NAMALWA (cell line): ENCODE measurements at regions not wholly inside any gene's neighbourhood (a gene's known extent, or its start where the extent isn't known, plus 50 kb on each side); places are given as distances from the start of the nearest gene placed in this dataset.

Experiments
- DNase-seq: peaks from one replicate; pipeline ENCODE4 v3.0.0-alpha.2; 2015; ENCODE audit warnings: low spot score

DNA sequence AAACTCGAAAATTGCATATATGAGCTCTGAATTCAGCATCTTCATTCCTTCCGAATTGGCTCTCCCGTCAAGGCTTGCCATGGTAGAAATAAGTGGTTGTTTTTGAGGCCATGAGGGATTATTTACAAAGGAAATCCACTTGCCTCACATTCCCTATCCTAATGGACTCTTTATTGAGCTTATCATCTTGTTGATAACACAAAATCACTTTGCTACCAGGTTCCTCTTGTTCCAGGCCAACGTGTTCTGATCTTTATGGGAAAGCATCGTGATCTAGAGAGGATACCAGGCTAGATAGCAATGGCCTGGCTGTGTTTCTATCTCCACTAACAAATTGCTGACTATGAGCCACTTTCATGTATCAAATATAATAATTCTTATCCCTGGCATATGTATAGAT lies 811.7 kb downstream of the TLR4 start:
- no peak for DNase-seq

DNA sequence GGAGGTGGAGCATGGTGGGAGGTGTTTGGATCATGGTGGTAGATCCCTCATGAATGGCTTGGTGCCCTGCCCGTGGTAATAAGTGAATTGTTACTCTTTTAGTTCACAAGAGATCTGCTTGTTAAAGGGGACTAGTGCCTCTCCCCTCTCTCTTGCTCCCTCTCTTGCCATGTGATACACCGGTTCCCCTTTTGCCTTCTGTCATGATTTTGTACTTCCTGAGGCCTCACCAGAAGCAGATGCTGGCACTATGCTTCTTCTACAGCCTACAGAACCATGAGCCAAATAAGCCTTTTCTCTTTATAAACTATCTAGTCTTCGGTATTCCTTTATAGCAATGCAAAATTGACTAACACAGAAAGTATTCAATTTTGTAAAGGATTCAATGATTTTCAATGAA lies 817.1 kb downstream of the TLR4 start:
- no peak for DNase-seq

DNA sequence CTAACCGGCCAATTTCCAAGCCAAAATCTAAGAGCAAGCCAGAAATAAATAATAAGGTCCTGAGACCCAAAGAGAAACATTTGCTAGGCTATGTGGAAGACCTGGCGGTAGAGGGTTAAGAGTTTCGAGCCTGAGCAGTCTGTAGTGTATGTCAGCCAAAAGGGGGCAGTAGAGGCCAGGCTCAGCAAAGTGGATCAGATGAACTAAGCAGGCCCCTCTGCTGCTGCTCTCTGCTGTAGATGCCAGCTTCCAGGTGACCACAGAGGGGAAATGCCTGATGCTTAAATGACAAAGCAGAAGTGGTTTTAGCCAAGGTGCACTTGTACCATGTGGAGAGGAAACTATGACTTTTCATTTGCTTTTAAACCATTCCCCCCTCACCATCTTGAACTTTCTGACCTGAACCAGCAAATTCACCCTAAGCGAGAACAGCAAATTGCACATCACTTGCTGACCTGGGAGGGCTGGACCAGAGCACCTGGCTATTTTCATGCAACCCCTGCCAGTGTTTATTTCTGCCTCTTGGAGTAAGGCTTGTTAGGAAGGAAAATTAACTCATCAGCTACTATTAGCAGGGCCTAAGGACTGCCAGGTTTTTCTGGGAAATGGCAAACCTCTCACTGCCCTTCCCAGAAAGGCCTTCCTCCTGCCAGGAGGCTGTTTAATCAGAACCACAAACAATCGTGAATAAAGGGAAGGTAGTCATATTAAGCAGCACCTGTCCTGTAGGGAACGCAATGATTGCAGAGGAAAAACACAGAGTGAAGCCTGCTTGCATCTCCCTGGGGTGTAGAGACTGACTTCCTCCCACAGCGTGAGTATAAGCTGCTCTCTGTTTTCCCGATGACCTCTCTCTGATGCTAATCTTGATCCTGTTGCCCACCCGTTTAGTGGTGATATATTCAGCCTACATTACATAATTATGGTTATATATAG lies 818.2 kb downstream of the TLR4 start:
- peak; percentile 60 for DNase-seq

DNA sequence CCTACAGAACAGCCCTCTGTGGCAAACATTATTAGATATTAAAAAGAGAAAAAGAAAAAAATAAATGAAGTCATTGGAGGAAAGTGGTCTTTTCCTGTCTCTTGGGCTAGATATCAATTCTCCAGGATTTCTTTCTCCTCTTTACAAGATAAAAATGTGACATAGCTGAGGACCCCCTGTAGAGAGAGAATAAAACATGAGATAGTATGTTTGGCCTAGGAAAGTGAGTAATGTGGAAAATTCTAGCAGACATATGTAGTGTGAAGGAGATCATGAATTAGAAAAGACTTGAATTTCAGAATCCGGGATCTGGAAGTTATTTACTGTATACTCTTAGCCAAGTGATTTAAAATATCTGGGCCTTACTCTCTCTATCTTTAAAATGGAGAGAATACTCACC lies 823.1 kb downstream of the TLR4 start:
- DNase-seq = no peak

- no peak for DNase-seq
Measured at GRCh38 chr9:118529210-118529609, 825.0 kb downstream of the TLR4 start.

DNA sequence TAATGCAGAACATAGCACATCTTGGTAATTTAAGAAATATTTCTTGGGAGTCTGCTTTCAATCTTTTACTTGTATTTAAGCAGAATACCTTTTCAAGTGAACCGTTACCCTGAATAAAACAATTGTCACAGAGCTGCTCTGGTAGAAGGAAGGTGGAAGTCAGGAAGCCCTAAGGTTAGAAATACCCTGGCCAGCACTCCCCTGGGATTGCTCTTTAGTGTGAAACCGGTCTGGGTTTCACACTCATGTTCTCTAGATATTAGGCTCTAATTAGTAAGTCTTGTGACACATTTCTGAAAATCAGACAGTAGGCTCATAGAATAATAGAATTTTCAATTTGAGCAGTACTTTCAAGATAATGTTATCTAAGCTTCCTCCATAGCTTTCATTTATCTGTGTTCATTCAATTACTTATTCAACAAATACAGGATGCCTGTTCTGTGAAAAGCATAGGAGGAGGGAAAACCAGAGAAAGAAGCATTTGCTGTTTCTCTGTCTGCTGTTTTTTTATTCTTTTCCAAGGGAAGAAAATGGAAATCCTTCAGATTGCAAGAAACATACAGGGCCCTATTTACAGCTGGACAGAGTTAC lies 825.5 kb downstream of the TLR4 start:
- DNase-seq = no peak

- DNase-seq = no peak
Measured at GRCh38 chr9:118532592-118532991, 828.4 kb downstream of the TLR4 start.

- DNase-seq = no peak
Measured at GRCh38 chr9:118533101-118533500, 828.9 kb downstream of the TLR4 start.

GRCh38 chr9:118533850-118534249 lies 829.6 kb downstream of the TLR4 start:
- DNase-seq = no peak

DNA sequence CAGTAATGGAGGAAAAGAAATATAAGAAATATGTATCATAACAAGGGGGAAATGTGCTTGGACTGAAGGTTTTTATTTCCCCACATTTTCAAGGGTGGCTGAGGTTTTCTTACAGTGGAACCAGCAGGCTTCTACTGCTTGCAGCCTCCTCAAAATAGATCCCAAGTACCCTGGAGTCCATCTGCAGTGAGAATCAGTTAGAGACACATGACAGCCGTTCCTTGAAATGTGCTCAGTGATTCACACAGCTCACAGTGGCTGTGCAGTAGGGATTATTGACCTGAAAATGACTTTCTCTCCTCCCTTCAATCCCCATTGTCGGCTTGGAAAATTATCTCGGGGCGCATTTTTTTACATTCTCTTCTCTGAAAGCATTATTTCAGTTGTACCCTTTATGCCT lies 832.0 kb downstream of the TLR4 start:
- no peak for DNase-seq

GRCh38 chr9:118538959-118539358 lies 830.3 kb downstream of the BRINP1 start:
- no peak for DNase-seq

DNA sequence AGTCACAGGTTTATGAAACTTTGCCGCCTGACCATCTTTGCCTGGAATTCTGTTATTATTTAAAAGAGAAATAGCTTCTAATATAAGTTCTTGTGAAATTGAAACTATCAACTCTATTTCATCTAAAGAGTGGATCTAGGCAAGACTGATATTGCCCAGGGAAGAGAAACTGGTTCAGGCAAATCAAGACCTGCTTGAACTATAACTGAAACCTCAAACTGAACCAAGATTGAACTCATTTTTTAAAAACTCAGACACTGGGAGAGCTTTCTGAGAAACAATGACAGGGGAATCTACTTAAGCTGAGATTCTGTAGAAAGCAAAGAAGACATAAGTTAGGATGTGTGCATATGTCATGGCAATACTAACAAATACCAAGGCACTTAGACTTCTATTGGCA lies 815.8 kb downstream of the BRINP1 start:
- no peak for DNase-seq

GRCh38 chr9:118554987-118555386 lies 814.2 kb downstream of the BRINP1 start:
- no peak for DNase-seq

GRCh38 chr9:118558026-118558425 lies 811.2 kb downstream of the BRINP1 start:
- no peak for DNase-seq

GRCh38 chr9:118558891-118559290 lies 810.3 kb downstream of the BRINP1 start:
- no peak for DNase-seq

DNA sequence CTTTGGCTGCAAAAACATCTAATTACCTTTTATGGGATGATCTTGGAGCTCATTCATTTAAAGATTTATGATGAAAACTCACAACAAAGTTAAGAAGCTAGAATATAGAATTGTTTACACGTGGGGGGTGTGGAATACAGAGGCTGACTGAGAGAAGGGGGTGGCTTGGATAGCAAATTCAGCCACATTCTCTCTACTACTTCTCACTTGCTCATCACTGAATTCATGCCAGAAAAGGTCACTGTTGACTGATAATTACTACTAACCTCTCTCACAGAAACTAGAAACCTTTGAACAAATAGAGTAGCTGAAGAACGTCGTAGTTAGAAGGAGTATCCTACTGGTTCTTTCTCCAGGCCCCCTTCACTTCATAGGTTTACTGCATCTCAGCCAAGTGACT lies 808.2 kb downstream of the BRINP1 start:
- DNase-seq = no peak

DNA sequence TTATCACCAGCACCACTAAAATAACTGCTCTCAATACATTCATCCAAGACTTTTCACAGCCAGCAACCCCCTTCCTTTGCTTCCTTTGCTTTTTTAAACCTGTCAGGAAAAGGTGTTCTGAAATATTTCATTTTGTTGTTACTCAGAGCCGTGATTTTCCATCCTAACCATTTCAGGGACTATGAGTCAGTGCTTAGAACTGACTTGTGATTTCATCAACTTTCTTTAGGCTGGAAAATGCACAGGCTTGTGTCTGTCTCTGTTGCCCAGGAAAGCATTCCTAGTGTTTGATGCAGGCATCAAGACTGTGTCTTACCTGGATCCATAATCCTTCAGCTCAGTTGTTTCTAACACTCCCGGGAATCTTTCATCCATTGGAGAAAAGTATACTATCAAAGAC lies 805.6 kb downstream of the BRINP1 start:
- no peak for DNase-seq

- DNase-seq = no peak
Measured at GRCh38 chr9:118567861-118568260, 801.4 kb downstream of the BRINP1 start.

GRCh38 chr9:118568704-118569103 lies 800.5 kb downstream of the BRINP1 start:
- no peak for DNase-seq

- no peak for DNase-seq
Measured at GRCh38 chr9:118569148-118569547, 800.1 kb downstream of the BRINP1 start.

GRCh38 chr9:118570066-118570465 lies 799.2 kb downstream of the BRINP1 start:
- no peak for DNase-seq

GRCh38 chr9:118575341-118576070 lies 793.7 kb downstream of the BRINP1 start:
- DNase-seq = no peak

- DNase-seq = no peak
Measured at GRCh38 chr9:118577121-118577520, 792.1 kb downstream of the BRINP1 start.
